Liver (tissue), 8 donors: ENCODE measurements at regions not wholly inside any gene's neighbourhood (a gene's known extent, or its start where the extent isn't known, plus 50 kb on each side); places are given as distances from the start of the nearest gene placed in this dataset.

Experiments
- DNase-seq: peaks from one replicate; pipeline ENCODE4 v3.0.0-alpha.2; 2017; ENCODE audit warnings: low spot score
- H3K27ac ChIP-seq, 2 donors: one replicate each; pipeline ENCODE4 v1.7.0; 2013; ENCODE audit warnings: inconsistent platforms in 2 of 2, low read length in 2 of 2, control low read depth in 1 of 2, low read depth in 1 of 2, mild to moderate bottlenecking in 1 of 2
- H3K27me3 ChIP-seq, 4 donors: one replicate each; pipeline versions ENCODE4 v1.6.1 to v1.7.0; 2013; ENCODE audit warnings: low read length in 3 of 4, inconsistent platforms in 1 of 4, mild to moderate bottlenecking in 1 of 4, moderate library complexity in 1 of 4; ENCODE audit not compliant: control insufficient read depth in 4 of 4, insufficient read depth in 4 of 4
- H3K36me3 ChIP-seq, 4 donors: one replicate each; pipeline versions ENCODE4 v1.6.1 to v1.7.0; 2013; ENCODE audit warnings: low read length in 3 of 4, mild to moderate bottlenecking in 3 of 4, low read depth in 1 of 4, moderate library complexity in 1 of 4; ENCODE audit not compliant: control insufficient read depth in 4 of 4, insufficient read depth in 3 of 4
- H3K4me1 ChIP-seq, 4 donors: one replicate each; pipeline versions ENCODE4 v1.6.1 to v1.7.0; 2013; ENCODE audit warnings: low read length in 3 of 4, mild to moderate bottlenecking in 3 of 4, moderate library complexity in 1 of 4; ENCODE audit not compliant: control insufficient read depth in 4 of 4, insufficient read depth in 4 of 4
- H3K4me3 ChIP-seq, 3 donors: one replicate each; pipeline versions ENCODE4 v1.6.1 to v1.7.0; 2013; ENCODE audit warnings: low read length in 3 of 3, control low read depth in 1 of 3, low read depth in 1 of 3, mild to moderate bottlenecking in 1 of 3
- H3K9ac ChIP-seq, 2 donors: one replicate each; pipeline ENCODE4 v1.7.0; 2013; ENCODE audit warnings: low read length in 2 of 2, mild to moderate bottlenecking in 2 of 2, moderate library complexity in 2 of 2, control low read depth in 1 of 2, low read depth in 1 of 2
- H3K9me3 ChIP-seq, 4 donors: one replicate each; pipeline versions ENCODE4 v1.6.1 to v1.7.0; 2013; ENCODE audit warnings: low read length in 3 of 4; ENCODE audit not compliant: control insufficient read depth in 4 of 4
- EGR1 ChIP-seq, 2 donors: IDR thresholded peaks; 2 replicates each; pipeline ENCODE4 v1.6.1; 2016 to 2018; ENCODE audit warnings: antibody characterized with exemption in 2 of 2, low read depth in 2 of 2
- FOXA1 ChIP-seq: IDR thresholded peaks from 2 replicates; pipeline ENCODE4 v1.6.1; 2016; ENCODE audit warnings: antibody characterized with exemption
- FOXA2 ChIP-seq: IDR thresholded peaks from 2 replicates; pipeline ENCODE4 v1.6.1; 2016; ENCODE audit warnings: antibody characterized with exemption
- GABPA ChIP-seq, 2 donors: IDR thresholded peaks in 1 of 2; conservative IDR thresholded peaks in 1 of 2; 2 replicates each; pipeline ENCODE4 v1.6.1; 2016; ENCODE audit warnings: antibody characterized with exemption in 2 of 2, mild to moderate bottlenecking in 1 of 2, moderate library complexity in 1 of 2
- HNF4A ChIP-seq, 2 donors: conservative IDR thresholded peaks; 2 replicates each; pipeline ENCODE4 v1.6.1; 2016; ENCODE audit warnings: antibody characterized with exemption in 2 of 2, mild to moderate bottlenecking in 2 of 2
- HNF4G ChIP-seq: IDR thresholded peaks from 2 replicates; pipeline ENCODE4 v1.6.1; 2016; ENCODE audit warnings: antibody characterized with exemption
- JUND ChIP-seq, 2 donors: IDR thresholded peaks; 2 replicates each; pipeline ENCODE4 v1.6.1; 2016; ENCODE audit warnings: antibody characterized with exemption in 2 of 2
- NR2F2 ChIP-seq: IDR thresholded peaks from 2 replicates; pipeline ENCODE4 v1.6.1; 2016; ENCODE audit warnings: antibody characterized with exemption
- RAD21 ChIP-seq, 2 donors: IDR thresholded peaks; 2 replicates each; pipeline ENCODE4 v1.6.1; 2016; ENCODE audit warnings: antibody characterized with exemption in 2 of 2, mild to moderate bottlenecking in 2 of 2
- REST ChIP-seq: IDR thresholded peaks from 2 replicates; pipeline ENCODE4 v1.6.1; 2016; ENCODE audit warnings: antibody characterized with exemption, mild to moderate bottlenecking
- RXRA ChIP-seq, 2 donors: IDR thresholded peaks; 2 replicates each; pipeline ENCODE4 v1.6.1; 2017 to 2018; ENCODE audit warnings: antibody characterized with exemption in 2 of 2, mild to moderate bottlenecking in 1 of 2
- SP1 ChIP-seq: IDR thresholded peaks from 2 replicates; pipeline ENCODE4 v1.6.1; 2018; ENCODE audit warnings: antibody characterized with exemption, mild to moderate bottlenecking
- TAF1 ChIP-seq: conservative IDR thresholded peaks from 2 replicates; pipeline ENCODE4 v1.6.1; 2016; ENCODE audit warnings: antibody characterized with exemption, mild to moderate bottlenecking
- YY1 ChIP-seq: IDR thresholded peaks from 2 replicates; pipeline ENCODE4 v1.6.1; 2016; ENCODE audit warnings: antibody characterized with exemption, mild to moderate bottlenecking
- ZBTB33 ChIP-seq: IDR thresholded peaks from 2 replicates; pipeline ENCODE4 v1.6.1; 2016; ENCODE audit warnings: antibody characterized with exemption
- WGBS: extraction: QIAGEN DNeasy Blood & Tissue Kit; methylation state at CpG from one replicate; pipeline ENCODE4 v1.1.7; 2013; 5-methylcytosine and 5-hydroxymethylcytosine counted together
- TF ChIP-seq, protein P1 (sequence below): fragments of 150-350 bp; IDR thresholded peaks from 2 replicates; pipeline ENCODE4 v1.5.1; 2017; ENCODE audit warnings: improper control_type of control experiment, low read depth, low read length; ENCODE audit not compliant: missing input control
- TF ChIP-seq, protein P2 (sequence below): IDR thresholded peaks from 2 replicates; pipeline ENCODE4 v1.6.1; 2016; ENCODE audit warnings: antibody characterized with exemption
- TF ChIP-seq, protein P3 (sequence below): IDR thresholded peaks from 2 replicates; pipeline ENCODE4 v1.6.1; 2016; ENCODE audit warnings: antibody characterized with exemption
- donor health status: healthy.
- donor health status: healthy.
- donor health status: healthy.
- donor health status: healthy.
- donor health status: healthy.

- DNase-seq, result no peak
- Histone ChIP-seq H3K36me3 (no peaks in the 10 kb centered on the region), H3K4me1 (peaks cover 0 to 3% (median under 1%) of the 10 kb centered on the region in 4 donors), H3K9ac (no peak overlapping the region), H3K27ac (no peak overlapping the region), H3K9me3 (peaks cover 0 to 2% (median 0%) of the 10 kb centered on the region in 4 donors), H3K27me3 (no peaks in the 10 kb centered on the region), H3K4me3 (no peak overlapping the region)
- WGBS, result 74% methylated on average over 3 of the region's 3 CpGs
- TF ChIP-seq, protein P1, sequence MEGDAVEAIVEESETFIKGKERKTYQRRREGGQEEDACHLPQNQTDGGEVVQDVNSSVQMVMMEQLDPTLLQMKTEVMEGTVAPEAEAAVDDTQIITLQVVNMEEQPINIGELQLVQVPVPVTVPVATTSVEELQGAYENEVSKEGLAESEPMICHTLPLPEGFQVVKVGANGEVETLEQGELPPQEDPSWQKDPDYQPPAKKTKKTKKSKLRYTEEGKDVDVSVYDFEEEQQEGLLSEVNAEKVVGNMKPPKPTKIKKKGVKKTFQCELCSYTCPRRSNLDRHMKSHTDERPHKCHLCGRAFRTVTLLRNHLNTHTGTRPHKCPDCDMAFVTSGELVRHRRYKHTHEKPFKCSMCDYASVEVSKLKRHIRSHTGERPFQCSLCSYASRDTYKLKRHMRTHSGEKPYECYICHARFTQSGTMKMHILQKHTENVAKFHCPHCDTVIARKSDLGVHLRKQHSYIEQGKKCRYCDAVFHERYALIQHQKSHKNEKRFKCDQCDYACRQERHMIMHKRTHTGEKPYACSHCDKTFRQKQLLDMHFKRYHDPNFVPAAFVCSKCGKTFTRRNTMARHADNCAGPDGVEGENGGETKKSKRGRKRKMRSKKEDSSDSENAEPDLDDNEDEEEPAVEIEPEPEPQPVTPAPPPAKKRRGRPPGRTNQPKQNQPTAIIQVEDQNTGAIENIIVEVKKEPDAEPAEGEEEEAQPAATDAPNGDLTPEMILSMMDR, result no peak
- no peak for TF ChIP-seq NR2F2
- no peak for TF ChIP-seq GABPA (IDR thresholded peaks at IDR 0.05 in 1 of 2, conservative IDR thresholded peaks at IDR 0.05 in 1 of 2)
- TF ChIP-seq, protein P2, sequence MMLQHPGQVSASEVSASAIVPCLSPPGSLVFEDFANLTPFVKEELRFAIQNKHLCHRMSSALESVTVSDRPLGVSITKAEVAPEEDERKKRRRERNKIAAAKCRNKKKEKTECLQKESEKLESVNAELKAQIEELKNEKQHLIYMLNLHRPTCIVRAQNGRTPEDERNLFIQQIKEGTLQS, result no peak
- no peak for TF ChIP-seq YY1
- no peak for TF ChIP-seq SP1
- no peak for TF ChIP-seq ZBTB33
- no peak for TF ChIP-seq TAF1
- TF ChIP-seq RAD21 (IDR thresholded peaks at IDR 0.05), result no peak
- TF ChIP-seq, protein P3, sequence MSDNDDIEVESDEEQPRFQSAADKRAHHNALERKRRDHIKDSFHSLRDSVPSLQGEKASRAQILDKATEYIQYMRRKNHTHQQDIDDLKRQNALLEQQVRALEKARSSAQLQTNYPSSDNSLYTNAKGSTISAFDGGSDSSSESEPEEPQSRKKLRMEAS, result no peak
- TF ChIP-seq HNF4A (conservative IDR thresholded peaks at IDR 0.05), result no peak
- TF ChIP-seq HNF4G, result no peak
- no peak for TF ChIP-seq RXRA (IDR thresholded peaks at IDR 0.05)
- no peak for TF ChIP-seq EGR1 (IDR thresholded peaks at IDR 0.05; ENCODE audit: low read depth in 2 of 2)
- TF ChIP-seq REST, result no peak
- no peak for TF ChIP-seq FOXA1
- TF ChIP-seq JUND (IDR thresholded peaks at IDR 0.05), result no peak
- TF ChIP-seq FOXA2, result no peak
Measured at GRCh38 chr12:87015352-87015751, 759.2 kb upstream of the MGAT4C start.
